GM12874 (cell line): ENCODE measurements at regions not wholly inside any gene's neighbourhood (a gene's known extent, or its start where the extent isn't known, plus 50 kb on each side); places are given as distances from the start of the nearest gene placed in this dataset.

Experiments used
- CTCF ChIP-seq: IDR thresholded peaks from 2 replicates; pipeline ENCODE4 v1.5.1; 2011; ENCODE audit warnings: low read depth, mild to moderate bottlenecking, control low read depth, low read length, moderate library complexity; ENCODE audit not compliant: insufficient read depth

GRCh38 chr9:18275313-18275990 lies 198.5 kb upstream of the ADAMTSL1 start:
- no peak for TF ChIP-seq CTCF

- TF ChIP-seq CTCF: no peak
Measured at GRCh38 chr9:18281291-18281690, 192.7 kb upstream of the ADAMTSL1 start.

GRCh38 chr9:18294229-18294628 lies 179.7 kb upstream of the ADAMTSL1 start:
- no peak for TF ChIP-seq CTCF

- no peak for TF ChIP-seq CTCF
Measured at GRCh38 chr9:18296702-18297055, 177.3 kb upstream of the ADAMTSL1 start.

- TF ChIP-seq CTCF: no peak
Measured at GRCh38 chr9:18297056-18297841, 176.7 kb upstream of the ADAMTSL1 start.

- TF ChIP-seq CTCF: no peak
Measured at GRCh38 chr9:18299449-18299848, 174.5 kb upstream of the ADAMTSL1 start.

- TF ChIP-seq CTCF: no peak
Measured at GRCh38 chr9:18314316-18314715, 159.6 kb upstream of the ADAMTSL1 start.
